SKM-1 treated with dmso at 0.1 percent for 144 hours (cell line): ENCODE measurements at regions not wholly inside any gene's neighbourhood (a gene's known extent, or its start where the extent isn't known, plus 50 kb on each side); places are given as distances from the start of the nearest gene placed in this dataset.
"Not testable (repeated sequence)": the region's sequence is repeated elsewhere in the genome, so short reads cannot be mapped to it uniquely, and the experiment has no call there.

ENCODE experiments used
- DNase-seq: peaks from one replicate; lab custom pipeline; 2025; ENCODE audit not compliant: unreplicated experiment; lab: John Stamatoyannopoulos, UW

GRCh38 chr3:13197795-13198194, 124.6 kb upstream of the IQSEC1 start:
- no peak for DNase-seq

GRCh38 chr3:13197281-13197680, 124.1 kb upstream of the IQSEC1 start:
- DNase-seq: no peak

- no peak for DNase-seq
These were observed 122.1 kb upstream of the IQSEC1 start for GRCh38 chr3:13195374-13195773.

GRCh38 chr3:13194285-13195209, 121.3 kb upstream of the IQSEC1 start:
- DNase-seq: peak; percentile 37

GRCh38 chr3:13193320-13194284, 120.4 kb upstream of the IQSEC1 start:
- no peak for DNase-seq

GRCh38 chr3:13192471-13193213, 119.4 kb upstream of the IQSEC1 start:
- peak; percentile 11 for DNase-seq

GRCh38 chr3:13191016-13191415, 117.8 kb upstream of the IQSEC1 start:
- DNase-seq: no peak

GRCh38 chr3:13190378-13190765, 117.1 kb upstream of the IQSEC1 start:
- no peak for DNase-seq

- DNase-seq: peak; percentile 91
These were observed 116.6 kb upstream of the IQSEC1 start for GRCh38 chr3:13189639-13190377.

- DNase-seq: no peak
These were observed 115.7 kb upstream of the IQSEC1 start for GRCh38 chr3:13188975-13189374.

- DNase-seq: no peak
These were observed 115.1 kb upstream of the IQSEC1 start for GRCh38 chr3:13188181-13188779.

- no peak for DNase-seq
These were observed 114.4 kb upstream of the IQSEC1 start for GRCh38 chr3:13187593-13187992.

- no peak for DNase-seq
These were observed 113.2 kb upstream of the IQSEC1 start for GRCh38 chr3:13186435-13186815.

GRCh38 chr3:13185737-13186434, 112.7 kb upstream of the IQSEC1 start:
- DNase-seq: no peak

- DNase-seq: not testable (repeated sequence)
These were observed 106.5 kb upstream of the IQSEC1 start for GRCh38 chr3:13179582-13180210.

- DNase-seq: no peak
These were observed 106.0 kb upstream of the IQSEC1 start for GRCh38 chr3:13179181-13179580.

- no peak for DNase-seq
These were observed 104.9 kb upstream of the IQSEC1 start for GRCh38 chr3:13178107-13178506.

- no peak for DNase-seq
These were observed 104.4 kb upstream of the IQSEC1 start for GRCh38 chr3:13177641-13178040.

GRCh38 chr3:13177236-13177635, 104.0 kb upstream of the IQSEC1 start:
- no peak for DNase-seq
